Cardiac muscle cell (in vitro differentiated cells and primary cell): ENCODE measurements at regions not wholly inside any gene's neighbourhood (a gene's known extent, or its start where the extent isn't known, plus 50 kb on each side); places are given as distances from the start of the nearest gene placed in this dataset.
"Not testable (repeated sequence)": the region's sequence is repeated elsewhere in the genome, so short reads cannot be mapped to it uniquely, and the experiment has no call there.

ENCODE experiments used
- DNase-seq, 2 donors: peaks; one replicate each; pipeline versions ENCODE4 v3.0.0 to v3.0.0-alpha.2; 2010 to 2017; ENCODE audit warnings: low read depth in 1 of 2, low spot score in 1 of 2
- H3K27ac ChIP-seq: fragments of 200-600 bp; sonication (generic); 2 replicates; pipeline ENCODE4 v1.5.1; 2016
- H3K27me3 ChIP-seq: fragments of 200-600 bp; sonication (generic); 2 replicates; pipeline ENCODE4 v1.6.0; 2016; ENCODE audit warnings: control low read depth
- H3K36me3 ChIP-seq: fragments of 200-600 bp; sonication (generic); 2 replicates; pipeline ENCODE4 v1.5.1; 2016; ENCODE audit warnings: control low read depth
- H3K4me1 ChIP-seq: fragments of 200-600 bp; sonication (generic); 2 replicates; pipeline ENCODE4 v1.8.1; 2017; ENCODE audit warnings: low read depth, mild to moderate bottlenecking, mixed run types
- H3K4me3 ChIP-seq: fragments of 200-600 bp; sonication (generic); 2 replicates; pipeline ENCODE4 v1.5.1; 2016; ENCODE audit warnings: mild to moderate bottlenecking
- H3K9me3 ChIP-seq: fragments of 200-600 bp; sonication (generic); 2 replicates; pipeline ENCODE4 v1.5.1; 2017; ENCODE audit warnings: low read depth, mild to moderate bottlenecking, control low read depth
- CTCF ChIP-seq: IDR thresholded peaks from 2 replicates; pipeline ENCODE4 v1.5.1; 2012; ENCODE audit warnings: low read depth, mild to moderate bottlenecking, low read length

GRCh38 chr4:117575850-117576249, 458.4 kb upstream of the NDST3 start:
- Histone ChIP-seq H3K4me1 (peaks cover 12% of the 10 kb centered on the region), H3K9me3 (no peaks in the 10 kb centered on the region), H3K4me3 (no peak overlapping the region), H3K27ac (no peak overlapping the region), H3K36me3 (no peaks in the 10 kb centered on the region), H3K27me3 (no peaks in the 10 kb centered on the region)
- no peak for TF ChIP-seq CTCF
- DNase-seq, result no peak

- H3K4me1 ChIP-seq, result peaks cover 7% of the 10 kb centered on the region
- no peaks in the 10 kb centered on the region for H3K36me3 ChIP-seq
- H3K4me3 ChIP-seq, result no peak overlapping the region
- H3K27ac ChIP-seq, result peak overlapping the region; percentile 0
- TF ChIP-seq CTCF, result no peak
- DNase-seq, result peak in 1 of 2 donors; percentile 2
- H3K9me3 ChIP-seq, result no peaks in the 10 kb centered on the region
- no peaks in the 10 kb centered on the region for H3K27me3 ChIP-seq
These were observed 456.5 kb upstream of the NDST3 start for GRCh38 chr4:117577686-117578311.

DNA sequence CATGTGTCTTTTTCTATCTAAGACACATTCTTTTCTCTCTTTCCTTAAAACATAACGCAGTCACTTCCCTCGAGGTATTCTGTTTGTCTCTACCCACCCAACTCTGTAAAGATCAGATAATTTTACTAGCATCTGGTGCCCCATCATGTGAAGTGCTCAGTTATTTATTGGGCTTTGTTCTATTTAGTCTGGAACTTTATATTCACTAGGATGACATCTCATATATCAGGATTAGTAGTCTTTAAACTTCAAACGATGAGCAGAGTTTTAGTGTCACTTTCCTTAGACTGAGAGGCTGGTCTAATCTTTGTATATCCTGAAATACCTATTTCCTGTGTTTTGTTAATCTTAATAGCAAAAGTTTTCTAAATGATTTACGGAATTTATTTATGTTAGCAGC, 445.5 kb upstream of the NDST3 start:
- Histone ChIP-seq H3K4me1 (no peaks in the 10 kb centered on the region), H3K27me3 (no peaks in the 10 kb centered on the region), H3K9me3 (no peaks in the 10 kb centered on the region), H3K36me3 (no peaks in the 10 kb centered on the region), H3K27ac (no peak overlapping the region), H3K4me3 (no peak overlapping the region)
- no peak for TF ChIP-seq CTCF
- DNase-seq, result no peak

DNA sequence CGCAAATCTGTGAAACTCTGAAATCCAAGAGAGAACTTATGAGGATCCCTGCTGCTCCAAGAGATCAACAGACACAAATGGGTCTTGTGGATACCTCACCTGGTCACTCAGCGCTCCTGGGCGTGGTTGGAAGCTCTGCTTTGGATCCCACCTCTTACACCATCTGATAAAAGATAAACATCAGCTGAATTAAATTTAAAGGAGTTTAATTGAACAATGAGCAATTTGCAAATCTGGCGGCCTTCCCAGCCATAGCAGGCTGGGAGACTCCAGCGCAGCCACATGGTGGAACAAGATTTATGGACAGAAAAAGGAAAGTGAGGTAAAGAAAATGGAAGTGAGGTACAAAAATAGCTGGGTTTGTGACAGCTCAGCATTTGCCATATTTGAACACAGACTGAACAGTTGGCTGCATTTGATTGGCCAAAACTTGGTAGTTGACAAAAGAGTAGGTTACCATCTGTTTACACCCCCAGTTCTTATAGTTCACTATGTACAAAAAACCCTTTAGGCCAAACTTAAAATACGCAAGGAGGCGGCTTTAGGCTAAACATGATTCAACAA, 437.3 kb upstream of the NDST3 start:
- H3K27ac ChIP-seq, result no peak overlapping the region
- no peaks in the 10 kb centered on the region for H3K36me3 ChIP-seq
- DNase-seq, result no peak
- no peak overlapping the region for H3K4me3 ChIP-seq
- no peaks in the 10 kb centered on the region for H3K27me3 ChIP-seq
- H3K9me3 ChIP-seq, result no peaks in the 10 kb centered on the region
- H3K4me1 ChIP-seq, result no peaks in the 10 kb centered on the region
- no peak for TF ChIP-seq CTCF

DNA sequence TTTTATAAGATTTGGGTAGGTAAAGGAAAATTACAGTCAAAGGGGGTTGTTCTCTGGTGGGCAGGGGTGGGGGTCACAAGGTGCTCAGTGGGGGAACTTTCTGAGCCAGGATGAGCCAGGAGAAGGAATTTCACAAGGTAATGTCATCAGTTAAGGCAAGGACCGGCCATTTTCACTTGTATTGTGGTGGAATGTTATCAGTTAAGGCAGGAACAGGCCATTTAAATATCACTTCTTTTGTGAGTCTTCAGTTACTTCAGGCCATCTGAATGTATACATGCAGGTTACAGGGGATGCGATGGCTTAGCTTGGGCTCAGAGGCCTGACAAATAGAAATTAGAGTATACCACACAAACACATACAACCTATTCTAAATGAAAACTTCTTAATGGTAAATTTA, 434.9 kb upstream of the NDST3 start:
- H3K9me3 ChIP-seq, H3K27ac ChIP-seq, DNase-seq, H3K36me3 ChIP-seq, H3K4me1 ChIP-seq, H3K4me3 ChIP-seq, H3K27me3 ChIP-seq: not testable (repeated sequence)

DNA sequence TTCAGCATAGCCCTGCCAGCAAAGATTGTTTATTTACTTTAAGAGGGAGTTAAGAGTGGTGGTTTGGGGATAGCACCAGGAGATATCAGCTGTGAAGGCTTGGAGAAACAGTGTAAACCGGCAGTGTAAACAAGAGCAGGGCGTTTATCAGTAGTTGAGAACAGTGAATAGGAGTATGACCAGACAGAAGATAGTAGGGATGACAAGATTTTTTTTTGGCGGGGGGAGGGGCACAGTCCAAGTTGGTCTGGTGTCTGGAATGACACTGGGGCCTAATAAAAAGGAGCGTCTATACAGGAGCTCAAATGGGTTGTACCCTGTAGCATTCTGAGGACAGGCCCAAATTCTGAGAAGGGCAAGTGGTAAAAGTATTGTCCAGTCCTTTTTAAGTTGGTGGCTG, 433.4 kb upstream of the NDST3 start:
- not testable (repeated sequence) for DNase-seq, H3K4me3 ChIP-seq, H3K27ac ChIP-seq, H3K9me3 ChIP-seq, H3K4me1 ChIP-seq, H3K27me3 ChIP-seq, H3K36me3 ChIP-seq
